LNCaP clone FGC (cell line): ENCODE measurements at regions not wholly inside any gene's neighbourhood (a gene's known extent, or its start where the extent isn't known, plus 50 kb on each side); places are given as distances from the start of the nearest gene placed in this dataset.

ENCODE experiments used
- DNase-seq: peaks from one replicate; pipeline ENCODE4 v3.0.0-alpha.2; 2011; ENCODE audit warnings: low read depth
- H3K4me3 ChIP-seq: 2 replicates; pipeline ENCODE4 v1.5.1; 2011; ENCODE audit warnings: mild to moderate bottlenecking, low read depth, low read length, control low read depth
- TF ChIP-seq, protein P1 (sequence below): IDR thresholded peaks from 2 replicates; pipeline ENCODE4 v1.5.1; 2012; ENCODE audit warnings: mild to moderate bottlenecking; ENCODE audit not compliant: control insufficient read depth, insufficient read depth; ENCODE audit errors: extremely low read depth

DNA sequence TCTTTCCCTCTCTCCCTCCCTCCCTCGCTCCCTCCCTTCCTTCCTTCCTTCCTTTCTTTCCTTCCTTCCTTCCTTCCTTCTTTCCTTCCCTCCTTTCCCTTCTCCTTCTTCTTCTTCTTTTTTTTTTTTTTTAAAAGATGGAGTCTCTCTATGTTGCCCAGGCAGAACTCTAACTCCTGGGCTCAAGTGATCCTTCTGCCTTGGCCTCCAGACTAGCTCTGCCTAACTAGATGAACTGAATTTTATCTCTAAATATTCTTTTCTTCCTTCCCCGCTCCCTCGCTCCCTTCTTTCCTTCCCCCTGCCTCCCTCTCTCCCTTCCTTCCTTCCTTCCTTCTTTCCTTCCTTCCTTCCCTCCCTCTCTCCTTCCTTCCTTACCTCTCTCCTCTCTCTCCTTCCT lies 170.5 kb upstream of the LHX5 start:
- no peak for DNase-seq
- H3K4me3 ChIP-seq, result no peak overlapping the region
- TF ChIP-seq, protein P1, sequence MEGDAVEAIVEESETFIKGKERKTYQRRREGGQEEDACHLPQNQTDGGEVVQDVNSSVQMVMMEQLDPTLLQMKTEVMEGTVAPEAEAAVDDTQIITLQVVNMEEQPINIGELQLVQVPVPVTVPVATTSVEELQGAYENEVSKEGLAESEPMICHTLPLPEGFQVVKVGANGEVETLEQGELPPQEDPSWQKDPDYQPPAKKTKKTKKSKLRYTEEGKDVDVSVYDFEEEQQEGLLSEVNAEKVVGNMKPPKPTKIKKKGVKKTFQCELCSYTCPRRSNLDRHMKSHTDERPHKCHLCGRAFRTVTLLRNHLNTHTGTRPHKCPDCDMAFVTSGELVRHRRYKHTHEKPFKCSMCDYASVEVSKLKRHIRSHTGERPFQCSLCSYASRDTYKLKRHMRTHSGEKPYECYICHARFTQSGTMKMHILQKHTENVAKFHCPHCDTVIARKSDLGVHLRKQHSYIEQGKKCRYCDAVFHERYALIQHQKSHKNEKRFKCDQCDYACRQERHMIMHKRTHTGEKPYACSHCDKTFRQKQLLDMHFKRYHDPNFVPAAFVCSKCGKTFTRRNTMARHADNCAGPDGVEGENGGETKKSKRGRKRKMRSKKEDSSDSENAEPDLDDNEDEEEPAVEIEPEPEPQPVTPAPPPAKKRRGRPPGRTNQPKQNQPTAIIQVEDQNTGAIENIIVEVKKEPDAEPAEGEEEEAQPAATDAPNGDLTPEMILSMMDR, result no peak

DNA sequence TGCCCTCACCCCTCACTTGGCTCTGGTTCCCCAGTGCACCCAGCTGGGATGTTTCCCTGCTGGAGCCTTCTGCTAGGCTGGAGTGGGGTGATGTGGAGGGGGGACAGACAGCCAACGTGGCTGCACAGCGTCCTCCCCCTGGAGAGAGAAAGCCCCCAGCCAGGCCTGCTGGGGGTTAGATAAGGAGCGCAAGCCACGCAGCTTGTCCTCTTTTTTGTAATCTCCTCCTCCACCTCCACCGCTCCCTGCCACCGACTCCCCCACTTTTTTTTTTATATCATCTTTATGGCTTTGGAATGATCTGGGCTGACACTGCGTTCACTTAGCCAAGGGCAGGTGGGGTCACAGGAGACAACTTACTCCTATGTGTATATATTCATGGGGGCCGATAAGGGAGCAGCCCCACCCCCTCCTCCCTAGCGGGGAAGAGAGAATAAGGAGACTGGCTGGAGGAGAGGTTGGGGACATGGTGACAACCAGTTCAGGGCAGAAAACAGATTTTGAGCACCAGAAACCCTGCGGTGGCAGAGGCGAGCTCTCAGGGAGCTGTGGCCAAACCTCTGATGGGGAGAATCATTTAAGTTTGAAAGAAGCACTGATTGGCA lies 169.9 kb upstream of the LHX5 start:
- H3K4me3 ChIP-seq, result no peak overlapping the region
- no peak for DNase-seq
- TF ChIP-seq, protein P1, result no peak

DNA sequence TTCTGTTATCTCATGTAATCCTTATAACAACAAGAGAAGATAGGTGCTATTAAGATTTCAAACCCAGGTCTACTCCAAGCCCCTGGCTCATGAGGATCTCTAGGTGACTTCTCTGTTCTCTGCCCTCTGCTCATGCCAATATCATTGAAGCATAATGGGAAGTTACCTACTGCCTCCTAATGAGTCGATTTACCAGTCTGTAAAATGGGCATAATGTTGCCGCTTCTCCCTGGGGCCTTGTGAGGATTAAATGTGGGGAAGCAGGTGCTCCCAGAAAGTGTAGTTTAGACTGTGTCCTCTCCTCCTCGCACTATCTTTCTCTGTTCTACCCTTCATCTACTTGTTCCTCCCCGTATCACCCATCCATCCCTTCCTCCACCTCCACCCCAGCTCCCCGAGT lies 169.2 kb upstream of the LHX5 start:
- TF ChIP-seq, protein P1, result no peak
- DNase-seq, result no peak
- no peak overlapping the region for H3K4me3 ChIP-seq

DNA sequence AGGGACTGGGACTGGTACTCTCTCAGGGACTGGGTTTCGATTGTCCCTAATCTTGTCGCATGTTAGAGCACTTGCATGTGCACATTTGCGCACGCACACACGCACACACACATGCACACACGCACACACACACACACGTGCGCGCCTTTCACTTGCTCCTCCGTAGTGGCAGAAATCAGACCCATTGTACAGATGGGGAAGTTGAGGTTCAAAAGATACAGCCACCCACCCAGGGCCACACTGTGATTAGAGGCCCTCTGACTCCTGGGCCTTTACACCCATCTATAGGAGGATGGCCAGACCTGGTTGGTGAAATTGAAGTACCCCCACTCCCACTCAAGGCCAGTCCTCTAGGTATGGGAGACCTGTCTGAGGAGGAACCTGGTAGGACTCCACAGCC lies 167.8 kb upstream of the LHX5 start:
- DNase-seq, result no peak
- H3K4me3 ChIP-seq, result no peak overlapping the region
- TF ChIP-seq, protein P1, result no peak

DNA sequence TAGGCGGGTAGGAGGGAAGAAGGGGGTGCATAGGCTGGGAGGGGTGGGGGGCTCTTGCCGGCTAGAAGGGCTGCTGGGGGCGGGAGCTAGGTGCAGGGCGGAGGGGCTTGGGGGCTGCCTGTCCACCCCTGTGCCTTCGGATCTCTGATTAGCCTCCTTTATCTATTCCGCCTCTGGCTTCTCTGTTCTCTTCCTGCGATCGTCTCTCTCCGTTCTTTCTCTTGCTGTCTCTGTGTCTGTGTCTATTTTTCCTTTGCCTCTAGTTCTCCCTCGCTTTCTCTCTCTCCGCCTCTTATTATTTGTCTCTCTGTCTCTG lies 166.7 kb upstream of the LHX5 start:
- DNase-seq, result no peak
- TF ChIP-seq, protein P1, result no peak
- H3K4me3 ChIP-seq, result no peak overlapping the region

DNA sequence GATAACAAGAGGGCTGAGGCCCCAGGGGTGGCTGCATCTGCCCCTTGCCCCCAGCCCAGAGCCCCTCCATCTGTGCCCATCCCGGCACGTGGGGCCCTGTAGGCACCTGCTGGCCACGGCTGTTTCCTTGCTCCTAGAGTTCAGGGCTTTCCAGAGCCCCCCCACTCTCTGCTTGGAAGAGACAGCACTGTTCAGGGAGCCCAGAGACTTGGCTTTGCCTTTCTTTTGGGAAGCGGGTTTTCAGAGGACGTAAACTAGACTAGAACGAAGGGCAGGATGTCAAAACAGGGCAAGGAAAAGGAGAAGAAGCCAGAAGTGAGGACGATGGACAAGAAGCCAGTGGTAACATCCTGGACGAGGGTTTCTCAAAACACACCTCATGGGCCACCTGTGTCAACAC lies 163.3 kb upstream of the LHX5 start:
- TF ChIP-seq, protein P1, result no peak
- DNase-seq, result no peak
- no peak overlapping the region for H3K4me3 ChIP-seq

DNA sequence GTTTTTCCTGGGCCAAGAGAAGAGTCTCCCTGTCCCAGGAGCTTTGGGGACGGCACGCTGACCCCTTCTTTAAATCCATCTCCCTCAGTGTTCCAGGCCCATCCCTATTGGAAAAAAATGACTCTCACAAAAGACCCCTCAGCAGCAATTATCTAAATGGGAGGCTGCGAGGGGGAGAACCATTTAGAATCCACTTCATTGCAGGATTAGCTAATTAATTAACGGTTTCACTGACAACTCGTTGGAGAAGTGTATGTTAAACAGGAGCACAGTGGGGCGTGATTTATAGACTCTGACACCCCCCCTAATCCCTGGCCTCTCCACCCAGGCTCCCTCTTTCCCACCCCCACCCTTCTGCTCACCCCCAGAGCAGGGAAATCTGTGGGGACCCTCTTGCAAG lies 162.8 kb upstream of the LHX5 start:
- no peak overlapping the region for H3K4me3 ChIP-seq
- TF ChIP-seq, protein P1, result no peak
- DNase-seq, result no peak
